ENCODE measurements at regions not wholly inside any gene's neighbourhood (a gene's known extent, or its start where the extent isn't known, plus 50 kb on each side); places are given as distances from the start of the nearest gene placed in this dataset.

- POLR2A ChIA-PET = no interaction called here
- no peak for DNase-seq (ENCODE audit: extremely low spot score)
- no peak for TF ChIP-seq CTBP1 (IDR thresholded peaks at IDR 0.05; ENCODE audit: borderline replicate concordance)
- TF ChIP-seq L3MBTL2 (conservative IDR thresholded peaks at IDR 0.05) = no peak
- TF ChIP-seq ELF4 (IDR thresholded peaks at IDR 0.05) = no peak
- no peak for TF ChIP-seq SP1 (IDR thresholded peaks at IDR 0.05)
- no peak for TF ChIP-seq TARDBP (IDR thresholded peaks at IDR 0.05)
- TF ChIP-seq FOXM1 (IDR thresholded peaks at IDR 0.05; ENCODE audit: borderline replicate concordance) = no peak
- no peak for TF ChIP-seq ARNT (IDR thresholded peaks at IDR 0.05)
- no peak for TF ChIP-seq ZNF384 (IDR thresholded peaks at IDR 0.05)
- TF ChIP-seq NFRKB (IDR thresholded peaks at IDR 0.05) = no peak
- TF ChIP-seq BHLHE40 (IDR thresholded peaks at IDR 0.05; ENCODE audit: borderline replicate concordance) = no peak
- TF ChIP-seq HDGF (IDR thresholded peaks at IDR 0.05; ENCODE audit: borderline replicate concordance) = no peak
- TF ChIP-seq FOXK2 (IDR thresholded peaks at IDR 0.05) = no peak
- no peak for TF ChIP-seq PKNOX1 (IDR thresholded peaks at IDR 0.05)
- TF ChIP-seq FOXA1 (IDR thresholded peaks at IDR 0.05) = no peak
- TF ChIP-seq SUZ12 (IDR thresholded peaks at IDR 0.05) = no peak
- TF ChIP-seq LEF1 (IDR thresholded peaks at IDR 0.05; ENCODE audit: borderline replicate concordance) = no peak
- CTCF ChIA-PET = no interaction called here
Measured at GRCh38 chr5:97434021-97434420, 251.0 kb upstream of the RIOK2 start.

DNA sequence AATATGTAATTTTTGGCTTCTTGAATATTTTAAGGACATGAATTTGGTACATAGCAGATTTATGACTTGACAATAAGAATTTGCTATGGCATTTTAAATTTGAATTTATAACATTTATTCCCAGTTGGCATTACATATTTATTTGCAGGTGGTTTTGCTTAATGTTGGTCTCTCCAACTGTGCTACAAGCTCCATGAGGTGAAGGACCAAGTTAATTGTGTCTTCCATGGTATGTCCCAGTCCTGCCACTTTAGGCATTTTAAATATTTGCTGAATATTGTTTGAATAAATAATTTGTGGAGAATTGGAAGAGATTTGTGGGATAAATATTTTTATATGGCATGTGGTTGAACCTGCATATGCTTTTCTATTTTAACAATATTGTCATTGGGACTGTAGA lies 253.4 kb upstream of the RIOK2 start:
- DNase-seq (ENCODE audit: extremely low spot score) = no peak
- no peak for TF ChIP-seq FOXM1 (IDR thresholded peaks at IDR 0.05; ENCODE audit: borderline replicate concordance)
- TF ChIP-seq NFRKB (IDR thresholded peaks at IDR 0.05) = no peak
- no peak for TF ChIP-seq ARNT (IDR thresholded peaks at IDR 0.05)
- no peak for TF ChIP-seq ELF4 (IDR thresholded peaks at IDR 0.05)
- no peak for TF ChIP-seq FOXA1 (IDR thresholded peaks at IDR 0.05)
- no peak for TF ChIP-seq PKNOX1 (IDR thresholded peaks at IDR 0.05)
- no peak for TF ChIP-seq SUZ12 (IDR thresholded peaks at IDR 0.05)
- TF ChIP-seq L3MBTL2 (conservative IDR thresholded peaks at IDR 0.05) = no peak
- ChIA-PET CTCF (no interaction called here), POLR2A (no interaction called here)

DNA sequence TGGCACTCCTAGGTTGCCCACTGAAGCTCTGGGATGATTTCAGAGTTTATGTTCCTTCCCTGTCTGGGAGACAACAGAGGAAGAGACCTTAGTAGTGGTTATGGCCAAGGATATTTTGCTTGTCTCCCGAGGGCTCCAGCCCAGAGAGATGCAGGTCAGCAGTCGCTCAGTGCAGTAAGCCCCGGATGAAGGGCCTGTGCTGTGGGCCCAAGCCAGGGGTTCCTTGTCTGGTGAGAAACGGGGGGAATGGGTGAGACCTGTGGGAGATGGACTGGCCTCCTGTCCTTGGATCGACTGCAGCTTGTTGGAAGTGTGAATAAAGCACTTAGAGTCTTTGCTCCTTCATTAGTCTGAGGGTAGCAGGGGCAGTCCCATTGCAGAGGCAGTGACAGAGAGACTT lies 260.7 kb upstream of the RIOK2 start:
- no peak for DNase-seq (ENCODE audit: extremely low spot score)
- no peak for TF ChIP-seq SP1 (IDR thresholded peaks at IDR 0.05)
- TF ChIP-seq HDGF (IDR thresholded peaks at IDR 0.05; ENCODE audit: borderline replicate concordance) = no peak
- TF ChIP-seq ZNF384 (IDR thresholded peaks at IDR 0.05) = no peak
- TF ChIP-seq FOXK2 (IDR thresholded peaks at IDR 0.05) = no peak
- TF ChIP-seq ARNT (IDR thresholded peaks at IDR 0.05) = no peak
- POLR2A ChIA-PET = no interaction called here
- CTCF ChIA-PET = no interaction called here

DNA sequence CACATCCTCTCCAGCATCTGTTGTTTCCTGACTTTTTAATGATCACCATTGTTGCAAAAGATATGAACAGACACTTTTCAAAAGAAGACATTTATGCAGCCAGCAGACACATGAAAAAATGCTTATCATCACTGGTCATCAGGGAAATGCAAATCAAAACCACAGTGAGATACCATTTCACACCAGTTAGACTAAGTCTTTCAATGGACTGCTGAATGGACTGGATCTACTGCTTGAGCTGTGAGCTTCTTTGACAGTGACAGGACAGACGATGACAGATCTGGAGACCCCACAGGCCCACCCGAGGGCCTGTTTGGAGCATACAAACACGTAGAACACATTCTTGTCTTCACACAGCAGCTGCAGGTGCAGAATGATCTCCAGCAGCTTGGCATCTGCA lies 266.1 kb upstream of the RIOK2 start:
- ChIA-PET POLR2A (no interaction called here), CTCF (no interaction called here)
- TF ChIP-seq ARNT (IDR thresholded peaks at IDR 0.05) (no peak), SUZ12 (IDR thresholded peaks at IDR 0.05) (no peak), FOXA1 (IDR thresholded peaks at IDR 0.05) (no peak), ELF4 (IDR thresholded peaks at IDR 0.05) (no peak), CTBP1 (IDR thresholded peaks at IDR 0.05; ENCODE audit: borderline replicate concordance) (no peak), HDGF (IDR thresholded peaks at IDR 0.05; ENCODE audit: borderline replicate concordance) (no peak), SP1 (IDR thresholded peaks at IDR 0.05) (no peak), PKNOX1 (IDR thresholded peaks at IDR 0.05) (no peak), FOXK2 (IDR thresholded peaks at IDR 0.05) (no peak), BHLHE40 (IDR thresholded peaks at IDR 0.05; ENCODE audit: borderline replicate concordance) (no peak), ZNF384 (IDR thresholded peaks at IDR 0.05) (no peak), L3MBTL2 (conservative IDR thresholded peaks at IDR 0.05) (no peak), FOXM1 (IDR thresholded peaks at IDR 0.05; ENCODE audit: borderline replicate concordance) (no peak), NFRKB (IDR thresholded peaks at IDR 0.05) (no peak), TARDBP (IDR thresholded peaks at IDR 0.05) (no peak)
- no peak for DNase-seq (ENCODE audit: extremely low spot score)

- no peak for TF ChIP-seq FOXK2 (IDR thresholded peaks at IDR 0.05)
- ChIA-PET POLR2A (no interaction called here), CTCF (interaction anchor here (1.1 kb wide), 1 partner anchor 222 kb away, joined by 3 read pairs; no protein-coding TSS in a partner anchor)
- no peak for DNase-seq (ENCODE audit: extremely low spot score)
Measured at GRCh38 chr5:97452646-97453045, 269.6 kb upstream of the RIOK2 start.

DNA sequence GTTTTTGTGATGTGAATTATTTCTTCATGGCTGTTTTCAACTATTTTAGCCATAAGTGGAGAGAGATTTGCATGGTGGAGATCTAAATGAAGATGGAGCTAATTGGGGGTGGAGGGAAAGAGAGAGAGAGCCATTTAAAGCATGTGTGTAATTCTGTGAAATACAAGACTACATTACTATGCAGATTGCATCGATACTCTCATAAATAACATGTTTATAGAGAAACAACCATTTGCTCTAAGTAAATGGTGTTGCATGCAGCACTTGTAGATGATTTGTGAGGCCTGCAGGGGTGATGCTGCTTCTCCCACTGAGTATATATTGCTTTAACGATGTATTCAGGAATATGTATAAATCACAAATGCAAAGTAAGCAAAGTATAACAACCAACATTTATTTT lies 270.2 kb upstream of the RIOK2 start:
- DNase-seq (ENCODE audit: extremely low spot score) = no peak
- ChIA-PET POLR2A (no interaction called here), CTCF (interaction anchor here (1.1 kb wide), 1 partner anchor 222 kb away, joined by 3 read pairs; no protein-coding TSS in a partner anchor)
- TF ChIP-seq CTBP1 (IDR thresholded peaks at IDR 0.05; ENCODE audit: borderline replicate concordance) (no peak), L3MBTL2 (conservative IDR thresholded peaks at IDR 0.05) (no peak), SUZ12 (IDR thresholded peaks at IDR 0.05) (no peak), LEF1 (IDR thresholded peaks at IDR 0.05; ENCODE audit: borderline replicate concordance) (no peak), PKNOX1 (IDR thresholded peaks at IDR 0.05) (no peak), NFRKB (IDR thresholded peaks at IDR 0.05) (no peak), ARNT (IDR thresholded peaks at IDR 0.05) (no peak), FOXK2 (IDR thresholded peaks at IDR 0.05) (no peak), ZNF384 (IDR thresholded peaks at IDR 0.05) (no peak), FOXM1 (IDR thresholded peaks at IDR 0.05; ENCODE audit: borderline replicate concordance) (no peak), SP1 (IDR thresholded peaks at IDR 0.05) (no peak), FOXA1 (IDR thresholded peaks at IDR 0.05) (no peak), ELF4 (IDR thresholded peaks at IDR 0.05) (no peak)
